ENCODE measurements at regions not wholly inside any gene's neighbourhood (a gene's known extent, or its start where the extent isn't known, plus 50 kb on each side); places are given as distances from the start of the nearest gene placed in this dataset.

DNA sequence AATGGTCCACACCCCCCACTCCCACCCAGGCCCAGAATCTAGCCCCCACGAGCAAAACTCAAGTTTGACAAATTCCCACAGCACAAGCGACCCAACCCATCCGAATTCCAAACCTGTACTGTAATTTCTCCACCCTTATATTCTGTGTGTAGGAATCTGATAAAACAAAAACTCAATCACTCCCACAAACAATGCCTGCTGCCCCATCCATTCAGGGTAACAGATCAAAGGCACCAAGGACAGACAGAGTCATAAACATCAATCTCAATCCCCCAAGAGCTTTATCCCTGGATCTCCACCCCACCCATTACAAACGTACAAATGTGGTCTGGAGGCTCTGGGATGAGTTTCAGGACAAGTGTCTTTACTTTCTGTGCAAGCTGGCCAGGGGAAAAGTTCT, 157.8 kb downstream of the AXIN2 start:
- Mint-ChIP-seq H3K27me3 (ENCODE audit: unreplicated experiment) (peaks cover 30% of the 10 kb centered on the region), H3K4me3 (ENCODE audit: unreplicated experiment) (no peak overlapping the region), H3K9me3 (ENCODE audit: unreplicated experiment) (no peaks in the 10 kb centered on the region), H3K27ac (ENCODE audit: unreplicated experiment) (no peak overlapping the region), H3K4me1 (ENCODE audit: unreplicated experiment) (no peaks in the 10 kb centered on the region), H3K36me3 (ENCODE audit: unreplicated experiment) (no peaks in the 10 kb centered on the region)
- TF ChIP-seq, protein P1, sequence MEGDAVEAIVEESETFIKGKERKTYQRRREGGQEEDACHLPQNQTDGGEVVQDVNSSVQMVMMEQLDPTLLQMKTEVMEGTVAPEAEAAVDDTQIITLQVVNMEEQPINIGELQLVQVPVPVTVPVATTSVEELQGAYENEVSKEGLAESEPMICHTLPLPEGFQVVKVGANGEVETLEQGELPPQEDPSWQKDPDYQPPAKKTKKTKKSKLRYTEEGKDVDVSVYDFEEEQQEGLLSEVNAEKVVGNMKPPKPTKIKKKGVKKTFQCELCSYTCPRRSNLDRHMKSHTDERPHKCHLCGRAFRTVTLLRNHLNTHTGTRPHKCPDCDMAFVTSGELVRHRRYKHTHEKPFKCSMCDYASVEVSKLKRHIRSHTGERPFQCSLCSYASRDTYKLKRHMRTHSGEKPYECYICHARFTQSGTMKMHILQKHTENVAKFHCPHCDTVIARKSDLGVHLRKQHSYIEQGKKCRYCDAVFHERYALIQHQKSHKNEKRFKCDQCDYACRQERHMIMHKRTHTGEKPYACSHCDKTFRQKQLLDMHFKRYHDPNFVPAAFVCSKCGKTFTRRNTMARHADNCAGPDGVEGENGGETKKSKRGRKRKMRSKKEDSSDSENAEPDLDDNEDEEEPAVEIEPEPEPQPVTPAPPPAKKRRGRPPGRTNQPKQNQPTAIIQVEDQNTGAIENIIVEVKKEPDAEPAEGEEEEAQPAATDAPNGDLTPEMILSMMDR (IDR thresholded peaks at IDR 0.05), result no peak
- DNase-seq (ENCODE audit: extremely low spot score, unreplicated experiment), result no peak

DNA sequence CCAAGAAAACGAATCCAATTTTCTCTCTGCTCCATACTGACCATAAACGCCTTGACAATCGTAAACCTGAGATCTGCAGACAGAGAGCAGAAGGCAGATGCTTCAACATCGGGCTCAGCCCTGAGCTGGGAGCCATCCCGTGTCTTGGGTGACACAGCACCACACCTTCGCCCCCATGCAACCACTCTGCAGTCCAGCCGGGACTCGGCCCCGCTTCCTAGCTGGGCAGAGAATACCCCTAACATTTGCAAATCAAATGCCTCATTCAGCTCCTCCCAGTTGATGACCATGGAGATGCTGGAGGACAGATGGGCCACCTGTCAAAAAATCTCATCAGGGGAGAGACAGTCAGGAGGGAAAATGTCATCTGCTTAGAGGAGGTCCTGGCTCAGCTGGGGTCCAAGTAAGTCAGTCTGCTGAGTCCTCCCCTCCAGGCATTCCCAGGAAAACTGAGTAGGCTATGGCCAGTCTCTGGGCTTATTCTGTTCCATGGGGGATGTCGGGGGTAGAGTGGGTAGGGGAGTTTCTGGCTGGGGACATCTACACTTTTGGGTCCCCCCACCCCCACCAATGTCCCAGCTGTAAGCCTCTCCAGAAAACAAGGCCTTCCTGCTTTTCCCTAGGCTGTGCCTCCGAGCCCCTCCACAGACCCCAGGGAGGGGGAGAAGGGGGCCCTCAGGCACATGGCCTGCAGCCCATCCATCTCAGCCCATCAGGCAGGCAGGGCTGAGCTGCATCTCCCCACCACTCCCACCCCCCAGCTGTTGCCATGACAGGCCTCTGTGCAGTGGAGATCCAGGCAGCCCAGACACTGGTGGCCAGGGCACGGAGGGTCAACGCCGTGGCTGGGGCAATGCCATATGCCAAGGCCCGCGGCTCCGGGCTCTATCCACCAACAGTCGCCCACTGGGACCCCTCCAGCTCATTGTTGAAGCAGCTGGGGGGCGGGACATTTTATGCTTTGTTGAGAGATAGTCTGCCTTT, 158.6 kb downstream of the AXIN2 start:
- Mint-ChIP-seq H3K9me3 (ENCODE audit: unreplicated experiment) (no peaks in the 10 kb centered on the region), H3K27me3 (ENCODE audit: unreplicated experiment) (peaks cover 29% of the 10 kb centered on the region), H3K4me3 (ENCODE audit: unreplicated experiment) (no peak overlapping the region), H3K4me1 (ENCODE audit: unreplicated experiment) (no peaks in the 10 kb centered on the region), H3K27ac (ENCODE audit: unreplicated experiment) (no peak overlapping the region), H3K36me3 (ENCODE audit: unreplicated experiment) (no peaks in the 10 kb centered on the region)
- no peak for DNase-seq (ENCODE audit: extremely low spot score, unreplicated experiment)
- TF ChIP-seq, protein P1 (IDR thresholded peaks at IDR 0.05), result no peak

DNA sequence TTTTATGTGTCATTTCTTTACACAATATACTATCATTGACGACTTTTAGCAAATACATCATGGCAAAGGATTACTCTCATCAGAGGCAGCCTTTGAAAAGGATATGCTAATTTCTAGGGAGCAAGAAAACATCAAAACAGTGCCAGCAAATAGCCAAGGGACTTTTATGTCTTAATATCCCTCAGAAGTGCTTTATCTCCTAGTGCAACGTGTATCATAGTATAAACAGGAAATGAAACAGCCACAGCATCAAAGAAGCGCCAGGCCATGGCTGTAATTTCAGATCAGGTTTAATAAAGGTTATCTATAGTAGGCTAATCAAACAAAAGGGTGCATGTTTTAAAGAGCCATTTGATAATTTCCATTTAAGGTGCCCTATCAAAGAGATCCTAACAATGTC, 159.9 kb downstream of the AXIN2 start:
- Mint-ChIP-seq H3K27ac (ENCODE audit: unreplicated experiment) (no peak overlapping the region), H3K27me3 (ENCODE audit: unreplicated experiment) (peaks cover 36% of the 10 kb centered on the region), H3K9me3 (ENCODE audit: unreplicated experiment) (no peaks in the 10 kb centered on the region), H3K36me3 (ENCODE audit: unreplicated experiment) (no peaks in the 10 kb centered on the region), H3K4me1 (ENCODE audit: unreplicated experiment) (no peaks in the 10 kb centered on the region), H3K4me3 (ENCODE audit: unreplicated experiment) (no peak overlapping the region)
- DNase-seq (ENCODE audit: extremely low spot score, unreplicated experiment), result no peak
- TF ChIP-seq, protein P1 (IDR thresholded peaks at IDR 0.05), result no peak

DNA sequence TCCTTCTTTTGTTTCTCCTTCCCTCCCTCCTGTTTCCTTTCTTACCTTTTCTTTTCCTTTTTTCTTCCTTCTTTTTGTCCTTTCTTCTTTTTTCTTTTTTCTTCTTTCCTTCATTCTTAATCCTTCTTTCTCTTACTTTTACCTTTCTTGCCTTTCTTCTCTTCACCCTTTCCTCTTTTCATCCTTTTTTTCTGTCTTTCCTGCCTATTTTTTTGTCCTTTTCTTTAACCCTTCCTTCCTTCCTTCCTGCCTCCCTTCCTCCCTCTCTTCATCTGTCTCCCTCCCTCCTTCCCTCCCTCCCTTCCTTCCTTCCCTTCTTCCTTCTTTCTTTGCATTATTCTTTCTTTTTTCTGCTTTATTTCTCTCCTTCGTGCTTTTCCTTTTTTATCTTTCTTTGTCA, 160.7 kb downstream of the AXIN2 start:
- Mint-ChIP-seq H3K4me3 (ENCODE audit: unreplicated experiment) (no peak overlapping the region), H3K36me3 (ENCODE audit: unreplicated experiment) (no peaks in the 10 kb centered on the region), H3K4me1 (ENCODE audit: unreplicated experiment) (no peaks in the 10 kb centered on the region), H3K27me3 (ENCODE audit: unreplicated experiment) (peaks cover 39% of the 10 kb centered on the region), H3K9me3 (ENCODE audit: unreplicated experiment) (no peaks in the 10 kb centered on the region), H3K27ac (ENCODE audit: unreplicated experiment) (no peak overlapping the region)
- TF ChIP-seq, protein P1 (IDR thresholded peaks at IDR 0.05), result no peak
- no peak for DNase-seq (ENCODE audit: extremely low spot score, unreplicated experiment)

DNA sequence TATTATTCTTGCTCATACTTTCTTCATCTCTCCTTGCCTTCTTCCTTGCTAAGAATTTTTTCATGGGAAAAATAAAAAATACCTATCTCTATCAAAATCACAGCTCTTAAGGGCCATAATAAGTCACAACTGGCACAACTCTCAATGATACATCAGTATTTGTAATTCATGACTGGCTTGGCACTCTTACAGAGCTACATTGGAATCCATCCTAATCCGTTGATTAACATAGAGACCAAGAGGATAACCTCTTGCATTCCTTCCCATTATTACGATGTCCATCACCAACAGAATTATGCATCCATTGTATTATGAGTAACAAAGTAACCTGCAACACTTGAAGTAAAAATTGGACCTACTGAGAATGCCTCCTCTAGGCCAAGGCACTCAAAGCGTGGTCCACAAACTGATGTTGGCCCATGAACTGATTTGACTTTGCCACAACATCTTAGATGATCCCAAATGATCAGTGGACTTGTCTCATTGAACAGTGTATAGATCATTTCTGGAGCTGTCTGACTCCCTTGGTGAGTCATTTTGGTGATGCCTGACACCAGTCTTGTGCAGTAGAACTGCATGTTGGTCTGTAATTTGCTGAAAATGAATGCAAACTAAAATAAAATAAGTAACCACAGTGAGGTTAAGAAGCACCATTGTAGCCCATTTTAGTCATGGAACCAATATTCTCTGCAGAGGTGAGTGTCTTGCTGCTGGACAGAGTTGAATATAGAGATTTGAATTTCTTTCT, 163.2 kb downstream of the AXIN2 start:
- DNase-seq (ENCODE audit: extremely low spot score, unreplicated experiment), result no peak
- TF ChIP-seq, protein P1 (IDR thresholded peaks at IDR 0.05), result no peak
- H3K36me3 Mint-ChIP-seq (ENCODE audit: unreplicated experiment), result no peaks in the 10 kb centered on the region

More for the DNA sequence above, 163.2 kb downstream of the AXIN2 start:
- Mint-ChIP-seq H3K4me1 (ENCODE audit: unreplicated experiment) (no peaks in the 10 kb centered on the region), H3K27me3 (ENCODE audit: unreplicated experiment) (peaks cover 39% of the 10 kb centered on the region), H3K9me3 (ENCODE audit: unreplicated experiment) (no peaks in the 10 kb centered on the region), H3K27ac (ENCODE audit: unreplicated experiment) (no peak overlapping the region), H3K4me3 (ENCODE audit: unreplicated experiment) (no peak overlapping the region)
